GM12873 (cell line): ENCODE measurements at regions not wholly inside any gene's neighbourhood (a gene's known extent, or its start where the extent isn't known, plus 50 kb on each side); places are given as distances from the start of the nearest gene placed in this dataset.

Experiments used
- CTCF ChIP-seq: IDR thresholded peaks from 2 replicates; pipeline ENCODE4 v1.5.1; 2012; ENCODE audit warnings: low read depth, mild to moderate bottlenecking, moderate library complexity, low read length, control low read depth; ENCODE audit not compliant: insufficient read depth; ENCODE audit errors: missing control alignments

GRCh38 chr3:18295171-18295920, 129.8 kb downstream of the SATB1 start:
- TF ChIP-seq CTCF, result peak; percentile 96

- no peak for TF ChIP-seq CTCF
Observed at GRCh38 chr3:18290157-18290556, 135.0 kb downstream of the SATB1 start.

- TF ChIP-seq CTCF, result no peak
Observed at GRCh38 chr3:18288243-18288642, 136.9 kb downstream of the SATB1 start.

GRCh38 chr3:18284716-18285115, 140.4 kb downstream of the SATB1 start:
- no peak for TF ChIP-seq CTCF

- no peak for TF ChIP-seq CTCF
Observed at GRCh38 chr3:18283680-18284079, 141.5 kb downstream of the SATB1 start.

GRCh38 chr3:18282507-18282906, 142.6 kb downstream of the SATB1 start:
- no peak for TF ChIP-seq CTCF

GRCh38 chr3:18279226-18279737, 145.9 kb downstream of the SATB1 start:
- no peak for TF ChIP-seq CTCF
